OCI-LY1 (cell line): ENCODE measurements at regions not wholly inside any gene's neighbourhood (a gene's known extent, or its start where the extent isn't known, plus 50 kb on each side); places are given as distances from the start of the nearest gene placed in this dataset.

Experiments used
- H2AFZ ChIP-seq: fragments of 200-600 bp; sonication (generic), shearing (Covaris generic); 2 replicates; pipeline ENCODE4 v1.6.0; 2014; ENCODE audit warnings: antibody characterized with exemption, mild to moderate bottlenecking, low read length
- H3F3A ChIP-seq: fragments of 200-600 bp; sonication (generic), shearing (Covaris generic); 2 replicates; pipeline ENCODE4 v1.6.0; 2014; ENCODE audit warnings: mild to moderate bottlenecking, antibody characterized with exemption, low read length, moderate library complexity; ENCODE audit not compliant: insufficient read depth
- H3K27ac ChIP-seq: fragments of 200-600 bp; sonication (generic); 2 replicates; pipeline ENCODE4 v1.5.1; 2014; ENCODE audit warnings: low read length, mixed run types, mild to moderate bottlenecking, low read depth; ENCODE audit not compliant: poor library complexity, severe bottlenecking
- H3K27me3 ChIP-seq: fragments of 200-600 bp; sonication (generic); 2 replicates; pipeline ENCODE4 v1.6.0; 2014; ENCODE audit warnings: antibody characterized with exemption, mild to moderate bottlenecking, low read length, moderate library complexity; ENCODE audit not compliant: insufficient read depth
- H3K36me3 ChIP-seq: fragments of 200-600 bp; sonication (generic); 2 replicates; pipeline ENCODE4 v1.6.1; 2014; ENCODE audit warnings: mild to moderate bottlenecking, antibody characterized with exemption, low read length, moderate library complexity, mixed read lengths; ENCODE audit not compliant: insufficient read depth
- H3K4me1 ChIP-seq: fragments of 200-600 bp; sonication (generic); 2 replicates; pipeline ENCODE4 v1.5.1; 2014; ENCODE audit warnings: mild to moderate bottlenecking, low read length, moderate library complexity; ENCODE audit not compliant: insufficient read depth, severe bottlenecking
- H3K4me2 ChIP-seq: fragments of 200-600 bp; sonication (generic), shearing (Covaris generic); 2 replicates; pipeline ENCODE4 v1.6.1; 2014; ENCODE audit warnings: low read length
- H3K4me3 ChIP-seq: fragments of 200-600 bp; sonication (generic); 2 replicates; pipeline ENCODE4 v1.5.1; 2014; ENCODE audit warnings: low read length, low read depth, mild to moderate bottlenecking, mixed read lengths; ENCODE audit not compliant: poor library complexity, severe bottlenecking
- H3K79me2 ChIP-seq: fragments of 200-600 bp; shearing (Covaris generic); 2 replicates; pipeline ENCODE4 v1.6.1; 2016; ENCODE audit warnings: mixed run types, low read length, mixed read lengths; ENCODE audit not compliant: insufficient read depth
- H3K9ac ChIP-seq: fragments of 200-600 bp; sonication (generic), shearing (Covaris generic); 2 replicates; pipeline ENCODE4 v1.6.1; 2014; ENCODE audit warnings: mild to moderate bottlenecking, low read length, mixed read lengths
- H3K9me2 ChIP-seq: fragments of 200-600 bp; sonication (generic), shearing (Covaris generic); 2 replicates; pipeline ENCODE4 v1.6.1; 2014; ENCODE audit warnings: low read depth, mild to moderate bottlenecking, low read length, mixed read lengths
- H3K9me3 ChIP-seq: fragments of 200-600 bp; shearing (Covaris generic); 2 replicates; pipeline ENCODE4 v1.6.1; 2014; ENCODE audit warnings: low read length, mixed read lengths
- H4K20me1 ChIP-seq: fragments of 200-600 bp; sonication (generic), shearing (Covaris generic); 2 replicates; pipeline ENCODE4 v1.6.0; 2016; ENCODE audit warnings: mild to moderate bottlenecking, low read length; ENCODE audit not compliant: insufficient read depth
- CTCF ChIP-seq: fragments of 200-600 bp; sonication (generic), shearing (Covaris generic); IDR thresholded peaks from 2 replicates; pipeline ENCODE4 v1.5.1; 2017; ENCODE audit warnings: mild to moderate bottlenecking, antibody characterized with exemption, low read length, moderate library complexity, mixed read lengths
- EZH2 ChIP-seq: fragments of 200-600 bp; sonication (generic), shearing (Covaris generic); IDR thresholded peaks from 2 replicates; pipeline ENCODE4 v1.8.0; 2017; ENCODE audit warnings: borderline replicate concordance, mixed run types, mild to moderate bottlenecking, antibody characterized with exemption, low read length, moderate library complexity, mixed read lengths

GRCh38 chr2:23322567-23323197, 62.3 kb upstream of the KLHL29 start:
- H3K4me2 ChIP-seq, result no peak overlapping the region
- TF ChIP-seq CTCF (no peak), EZH2 (no peak)
- no peaks in the 10 kb centered on the region for H3K4me1 ChIP-seq
- no peaks in the 10 kb centered on the region for H3F3A ChIP-seq
- peaks cover 6% of the 10 kb centered on the region; the same call in 1 of the 2 replicates for H3K27me3 ChIP-seq
- no peaks in the 10 kb centered on the region for H4K20me1 ChIP-seq
- no peaks in the 10 kb centered on the region for H3K9me2 ChIP-seq
- H3K9ac ChIP-seq, result no peak overlapping the region
- H3K36me3 ChIP-seq, result no peaks in the 10 kb centered on the region
- H2AFZ ChIP-seq, result no peak overlapping the region
- H3K4me3 ChIP-seq, result no peak overlapping the region
- no peaks in the 10 kb centered on the region for H3K79me2 ChIP-seq
- H3K27ac ChIP-seq, result no peak overlapping the region
- no peaks in the 10 kb centered on the region for H3K9me3 ChIP-seq

- no peak overlapping the region for H3K9ac ChIP-seq
- no peaks in the 10 kb centered on the region for H3K79me2 ChIP-seq
- TF ChIP-seq EZH2 (no peak), CTCF (no peak)
- no peak overlapping the region for H3K4me3 ChIP-seq
- H3K9me3 ChIP-seq, result no peaks in the 10 kb centered on the region
- no peaks in the 10 kb centered on the region for H3F3A ChIP-seq
- H3K27me3 ChIP-seq, result peaks cover 6% of the 10 kb centered on the region; the same call in 1 of the 2 replicates
- H3K27ac ChIP-seq, result no peak overlapping the region
- no peak overlapping the region for H2AFZ ChIP-seq
- no peaks in the 10 kb centered on the region for H3K36me3 ChIP-seq
- H3K9me2 ChIP-seq, result no peaks in the 10 kb centered on the region
- no peaks in the 10 kb centered on the region for H3K4me1 ChIP-seq
- no peaks in the 10 kb centered on the region for H4K20me1 ChIP-seq
- H3K4me2 ChIP-seq, result no peak overlapping the region
Observed at GRCh38 chr2:23323198-23323916, 61.6 kb upstream of the KLHL29 start.

GRCh38 chr2:23323917-23324680, 60.9 kb upstream of the KLHL29 start:
- no peaks in the 10 kb centered on the region for H3K4me1 ChIP-seq
- H3K9me2 ChIP-seq, result no peaks in the 10 kb centered on the region
- no peaks in the 10 kb centered on the region for H4K20me1 ChIP-seq
- H3K4me3 ChIP-seq, result no peak overlapping the region
- no peak overlapping the region for H3K27ac ChIP-seq
- H3K79me2 ChIP-seq, result no peaks in the 10 kb centered on the region
- no peaks in the 10 kb centered on the region for H3K9me3 ChIP-seq
- peaks cover 6% of the 10 kb centered on the region; the same call in 1 of the 2 replicates for H3K27me3 ChIP-seq
- H3K9ac ChIP-seq, result no peak overlapping the region
- TF ChIP-seq EZH2, result no peak
- TF ChIP-seq CTCF, result no peak
- H2AFZ ChIP-seq, result no peak overlapping the region
- H3F3A ChIP-seq, result no peaks in the 10 kb centered on the region
- no peaks in the 10 kb centered on the region for H3K36me3 ChIP-seq
- H3K4me2 ChIP-seq, result no peak overlapping the region
